ENCODE measurements at regions not wholly inside any gene's neighbourhood (a gene's known extent, or its start where the extent isn't known, plus 50 kb on each side); places are given as distances from the start of the nearest gene placed in this dataset.

GRCh38 chr13:59367904-59368303 is 795.8 kb downstream of the DIAPH3 start:
- Histone ChIP-seq H3K4me1 (ENCODE audit: insufficient read depth) (no peaks in the 10 kb centered on the region; the same call in 1 of the 2 replicates), H3F3A (replicated peaks; ENCODE audit: low read depth) (no peaks in the 10 kb centered on the region), H3K4me2 (no peak overlapping the region), H2AFZ (no peak overlapping the region), H3K27ac (ENCODE audit: low read depth) (no peak overlapping the region), H3K79me2 (replicated peaks; ENCODE audit: insufficient read depth) (no peaks in the 10 kb centered on the region), H3K27me3 (ENCODE audit: insufficient read depth) (no peaks in the 10 kb centered on the region), H3K4me3 (no peak overlapping the region), H4K20me1 (replicated peaks; ENCODE audit: insufficient read depth) (no peaks in the 10 kb centered on the region), H3K9me2 (ENCODE audit: insufficient read depth) (0 out of 2 replicates have a peak, but pooled peaks cover 4% of the 10 kb centered on the region), H3K36me3 (ENCODE audit: insufficient read depth) (no peaks in the 10 kb centered on the region)
- Mint-ChIP-seq H3K9me3 (no peaks in the 10 kb centered on the region), H3K4me1 (peaks cover 10% of the 10 kb centered on the region), H3K27ac (no peak overlapping the region), H3K4me3 (no peak overlapping the region), H3K27me3 (ENCODE audit: insufficient read depth, low read depth, poor library complexity) (no peaks in the 10 kb centered on the region), H3K36me3 (ENCODE audit: low read depth) (no peaks in the 10 kb centered on the region)
- ATAC-seq = no peak
- TF ChIP-seq ZNF331 (CRISPR knock-in tag; IDR thresholded peaks at IDR 0.05; ENCODE audit: low read depth) (no peak), ZNF114 (CRISPR knock-in tag; IDR thresholded peaks at IDR 0.05) (no peak), CTCF (conservative IDR thresholded peaks at IDR 0.05; ENCODE audit: low read depth in 2 of 2) (no peak), POLR2AphosphoS5 (IDR thresholded peaks at IDR 0.05; ENCODE audit: low read depth) (no peak), REST (IDR thresholded peaks at IDR 0.05; ENCODE audit: unreplicated experiment) (no peak), JUNB (IDR thresholded peaks at IDR 0.05; ENCODE audit: unreplicated experiment) (no peak), STAT1 (IDR thresholded peaks at IDR 0.05; ENCODE audit: unreplicated experiment) (no peak), ZNF462 (CRISPR knock-in tag; IDR thresholded peaks at IDR 0.05) (no peak), NANOG (IDR thresholded peaks at IDR 0.05; ENCODE audit: borderline replicate concordance) (no peak), EZH2phosphoT487 (IDR thresholded peaks at IDR 0.05; ENCODE audit: unreplicated experiment) (no peak), ETS1 (IDR thresholded peaks at IDR 0.05) (no peak), CREB1 (CRISPR knock-in tag; IDR thresholded peaks at IDR 0.05; ENCODE audit: low read depth) (no peak), EZH2 (IDR thresholded peaks at IDR 0.05; ENCODE audit: low read depth, unreplicated experiment) (no peak)
- DNase-seq (ENCODE audit: low spot score) = no peak

Measured in GM23338 (cell line).